ENCODE measurements at regions not wholly inside any gene's neighbourhood (a gene's known extent, or its start where the extent isn't known, plus 50 kb on each side); places are given as distances from the start of the nearest gene placed in this dataset.

DNA sequence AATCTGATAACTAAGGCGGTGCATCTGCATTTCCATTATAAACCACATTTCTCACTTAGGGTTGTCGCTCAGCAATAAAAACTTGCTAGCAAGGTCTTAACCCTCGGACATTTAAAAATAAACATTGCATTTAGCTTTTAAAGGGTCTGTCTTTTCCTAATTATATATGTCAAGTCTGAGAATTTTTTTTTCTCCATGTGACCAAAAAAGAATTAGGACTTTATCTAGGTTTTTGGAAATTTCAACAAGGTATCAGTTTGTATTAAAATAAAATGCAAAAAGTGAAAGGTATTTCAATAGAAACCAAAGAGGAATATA is 198.1 kb downstream of the FOXA2 start:
- no peak for DNase-seq (ENCODE audit: low spot score)
- no peaks in the 10 kb centered on the region for H3K27me3 ChIP-seq (ENCODE audit: control insufficient read depth in 4 of 4, insufficient read depth in 4 of 4, low read length in 3 of 4)
- no peak overlapping the region for H3K9ac ChIP-seq (ENCODE audit: low read depth in 1 of 2, low read length in 2 of 2)
- H3K27ac ChIP-seq (ENCODE audit: low read depth in 1 of 2, low read length in 2 of 2): no peak overlapping the region
- no peak overlapping the region for H3K4me3 ChIP-seq (ENCODE audit: low read depth in 1 of 3, low read length in 3 of 3)
- no peaks in the 10 kb centered on the region for H3K36me3 ChIP-seq (ENCODE audit: control insufficient read depth in 4 of 4, insufficient read depth in 3 of 4, low read depth in 1 of 4, low read length in 3 of 4)
- TF ChIP-seq, protein P1, sequence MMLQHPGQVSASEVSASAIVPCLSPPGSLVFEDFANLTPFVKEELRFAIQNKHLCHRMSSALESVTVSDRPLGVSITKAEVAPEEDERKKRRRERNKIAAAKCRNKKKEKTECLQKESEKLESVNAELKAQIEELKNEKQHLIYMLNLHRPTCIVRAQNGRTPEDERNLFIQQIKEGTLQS (IDR thresholded peaks at IDR 0.05): no peak
- TF ChIP-seq TAF1 (conservative IDR thresholded peaks at IDR 0.05): no peak
- no peak for TF ChIP-seq YY1 (IDR thresholded peaks at IDR 0.05)
- no peak for TF ChIP-seq HNF4A (conservative IDR thresholded peaks at IDR 0.05)
- TF ChIP-seq FOXA2 (IDR thresholded peaks at IDR 0.05): no peak
- no peak for TF ChIP-seq GABPA (IDR thresholded peaks at IDR 0.05 in 1 of 2, conservative IDR thresholded peaks at IDR 0.05 in 1 of 2)
- TF ChIP-seq RXRA (IDR thresholded peaks at IDR 0.05): no peak
- TF ChIP-seq SP1 (IDR thresholded peaks at IDR 0.05): no peak
- TF ChIP-seq EGR1 (IDR thresholded peaks at IDR 0.05; ENCODE audit: low read depth in 2 of 2): no peak
- TF ChIP-seq, protein P2, sequence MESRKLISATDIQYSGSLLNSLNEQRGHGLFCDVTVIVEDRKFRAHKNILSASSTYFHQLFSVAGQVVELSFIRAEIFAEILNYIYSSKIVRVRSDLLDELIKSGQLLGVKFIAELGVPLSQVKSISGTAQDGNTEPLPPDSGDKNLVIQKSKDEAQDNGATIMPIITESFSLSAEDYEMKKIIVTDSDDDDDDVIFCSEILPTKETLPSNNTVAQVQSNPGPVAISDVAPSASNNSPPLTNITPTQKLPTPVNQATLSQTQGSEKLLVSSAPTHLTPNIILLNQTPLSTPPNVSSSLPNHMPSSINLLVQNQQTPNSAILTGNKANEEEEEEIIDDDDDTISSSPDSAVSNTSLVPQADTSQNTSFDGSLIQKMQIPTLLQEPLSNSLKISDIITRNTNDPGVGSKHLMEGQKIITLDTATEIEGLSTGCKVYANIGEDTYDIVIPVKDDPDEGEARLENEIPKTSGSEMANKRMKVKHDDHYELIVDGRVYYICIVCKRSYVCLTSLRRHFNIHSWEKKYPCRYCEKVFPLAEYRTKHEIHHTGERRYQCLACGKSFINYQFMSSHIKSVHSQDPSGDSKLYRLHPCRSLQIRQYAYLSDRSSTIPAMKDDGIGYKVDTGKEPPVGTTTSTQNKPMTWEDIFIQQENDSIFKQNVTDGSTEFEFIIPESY (IDR thresholded peaks at IDR 0.05): no peak
- TF ChIP-seq, protein P3, sequence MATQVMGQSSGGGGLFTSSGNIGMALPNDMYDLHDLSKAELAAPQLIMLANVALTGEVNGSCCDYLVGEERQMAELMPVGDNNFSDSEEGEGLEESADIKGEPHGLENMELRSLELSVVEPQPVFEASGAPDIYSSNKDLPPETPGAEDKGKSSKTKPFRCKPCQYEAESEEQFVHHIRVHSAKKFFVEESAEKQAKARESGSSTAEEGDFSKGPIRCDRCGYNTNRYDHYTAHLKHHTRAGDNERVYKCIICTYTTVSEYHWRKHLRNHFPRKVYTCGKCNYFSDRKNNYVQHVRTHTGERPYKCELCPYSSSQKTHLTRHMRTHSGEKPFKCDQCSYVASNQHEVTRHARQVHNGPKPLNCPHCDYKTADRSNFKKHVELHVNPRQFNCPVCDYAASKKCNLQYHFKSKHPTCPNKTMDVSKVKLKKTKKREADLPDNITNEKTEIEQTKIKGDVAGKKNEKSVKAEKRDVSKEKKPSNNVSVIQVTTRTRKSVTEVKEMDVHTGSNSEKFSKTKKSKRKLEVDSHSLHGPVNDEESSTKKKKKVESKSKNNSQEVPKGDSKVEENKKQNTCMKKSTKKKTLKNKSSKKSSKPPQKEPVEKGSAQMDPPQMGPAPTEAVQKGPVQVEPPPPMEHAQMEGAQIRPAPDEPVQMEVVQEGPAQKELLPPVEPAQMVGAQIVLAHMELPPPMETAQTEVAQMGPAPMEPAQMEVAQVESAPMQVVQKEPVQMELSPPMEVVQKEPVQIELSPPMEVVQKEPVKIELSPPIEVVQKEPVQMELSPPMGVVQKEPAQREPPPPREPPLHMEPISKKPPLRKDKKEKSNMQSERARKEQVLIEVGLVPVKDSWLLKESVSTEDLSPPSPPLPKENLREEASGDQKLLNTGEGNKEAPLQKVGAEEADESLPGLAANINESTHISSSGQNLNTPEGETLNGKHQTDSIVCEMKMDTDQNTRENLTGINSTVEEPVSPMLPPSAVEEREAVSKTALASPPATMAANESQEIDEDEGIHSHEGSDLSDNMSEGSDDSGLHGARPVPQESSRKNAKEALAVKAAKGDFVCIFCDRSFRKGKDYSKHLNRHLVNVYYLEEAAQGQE (IDR thresholded peaks at IDR 0.05): no peak
- TF ChIP-seq HNF4G (IDR thresholded peaks at IDR 0.05): no peak
- TF ChIP-seq, protein P4, sequence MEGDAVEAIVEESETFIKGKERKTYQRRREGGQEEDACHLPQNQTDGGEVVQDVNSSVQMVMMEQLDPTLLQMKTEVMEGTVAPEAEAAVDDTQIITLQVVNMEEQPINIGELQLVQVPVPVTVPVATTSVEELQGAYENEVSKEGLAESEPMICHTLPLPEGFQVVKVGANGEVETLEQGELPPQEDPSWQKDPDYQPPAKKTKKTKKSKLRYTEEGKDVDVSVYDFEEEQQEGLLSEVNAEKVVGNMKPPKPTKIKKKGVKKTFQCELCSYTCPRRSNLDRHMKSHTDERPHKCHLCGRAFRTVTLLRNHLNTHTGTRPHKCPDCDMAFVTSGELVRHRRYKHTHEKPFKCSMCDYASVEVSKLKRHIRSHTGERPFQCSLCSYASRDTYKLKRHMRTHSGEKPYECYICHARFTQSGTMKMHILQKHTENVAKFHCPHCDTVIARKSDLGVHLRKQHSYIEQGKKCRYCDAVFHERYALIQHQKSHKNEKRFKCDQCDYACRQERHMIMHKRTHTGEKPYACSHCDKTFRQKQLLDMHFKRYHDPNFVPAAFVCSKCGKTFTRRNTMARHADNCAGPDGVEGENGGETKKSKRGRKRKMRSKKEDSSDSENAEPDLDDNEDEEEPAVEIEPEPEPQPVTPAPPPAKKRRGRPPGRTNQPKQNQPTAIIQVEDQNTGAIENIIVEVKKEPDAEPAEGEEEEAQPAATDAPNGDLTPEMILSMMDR (IDR thresholded peaks at IDR 0.05; ENCODE audit: low read depth, low read length, missing input control): no peak
- TF ChIP-seq FOXA1 (IDR thresholded peaks at IDR 0.05): no peak
- 48% methylated on average over 3 of the region's 3 CpGs for WGBS
- H3K4me1 ChIP-seq (ENCODE audit: control insufficient read depth in 4 of 4, insufficient read depth in 4 of 4, low read length in 3 of 4): peaks cover 0 to 3% (median 0%) of the 10 kb centered on the region in 4 donors
- no peaks in the 10 kb centered on the region for H3K9me3 ChIP-seq (ENCODE audit: control insufficient read depth in 4 of 4, low read length in 3 of 4)

DNA sequence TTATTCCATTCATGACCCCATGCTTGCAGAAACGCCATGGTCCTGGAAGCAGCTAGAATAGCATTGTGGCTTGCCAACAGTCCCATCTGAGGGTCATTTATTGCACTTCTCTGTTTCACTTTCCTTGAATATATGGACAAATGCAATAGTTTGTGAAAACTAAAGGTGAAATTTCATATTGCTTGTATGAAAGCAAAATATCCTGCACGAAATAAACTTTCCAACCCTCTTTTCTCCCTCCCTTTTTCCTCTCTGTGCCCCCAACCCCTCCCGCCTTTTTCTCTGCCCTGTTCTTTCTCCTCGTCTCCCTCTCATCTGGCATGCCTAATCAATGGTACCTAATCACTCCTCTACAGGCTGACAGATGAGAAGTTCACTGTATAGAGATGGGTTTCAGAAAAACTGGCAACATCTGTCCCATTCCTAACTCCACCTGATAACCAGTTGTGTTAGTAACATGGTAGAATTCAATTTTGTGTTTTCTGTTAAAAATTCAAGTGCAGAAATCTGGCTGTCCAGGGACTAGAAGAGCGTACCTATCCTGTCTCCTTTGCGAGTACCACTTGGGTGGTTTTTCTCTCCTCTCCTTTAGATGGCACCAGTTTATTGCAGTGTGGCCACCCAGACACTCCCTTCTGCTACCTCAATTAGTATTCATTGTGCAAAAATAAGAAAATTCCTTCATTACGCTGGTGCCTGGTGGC is 198.6 kb downstream of the FOXA2 start:
- H3K4me3 ChIP-seq (ENCODE audit: low read depth in 1 of 3, low read length in 3 of 3): no peak overlapping the region
- no peak overlapping the region for H3K27ac ChIP-seq (ENCODE audit: low read depth in 1 of 2, low read length in 2 of 2)
- H3K36me3 ChIP-seq (ENCODE audit: control insufficient read depth in 4 of 4, insufficient read depth in 3 of 4, low read depth in 1 of 4, low read length in 3 of 4): no peaks in the 10 kb centered on the region
- H3K4me1 ChIP-seq (ENCODE audit: control insufficient read depth in 4 of 4, insufficient read depth in 4 of 4, low read length in 3 of 4): peaks cover 0 to 3% (median 0%) of the 10 kb centered on the region in 4 donors
- no peaks in the 10 kb centered on the region for H3K27me3 ChIP-seq (ENCODE audit: control insufficient read depth in 4 of 4, insufficient read depth in 4 of 4, low read length in 3 of 4)
- WGBS: 52% methylated on average over 7 of the region's 7 CpGs
- H3K9me3 ChIP-seq (ENCODE audit: control insufficient read depth in 4 of 4, low read length in 3 of 4): no peaks in the 10 kb centered on the region
- H3K9ac ChIP-seq (ENCODE audit: low read depth in 1 of 2, low read length in 2 of 2): no peak overlapping the region
- DNase-seq (ENCODE audit: low spot score): no peak
- TF ChIP-seq, protein P4 (IDR thresholded peaks at IDR 0.05; ENCODE audit: low read depth, low read length, missing input control): peak; percentile 59
- TF ChIP-seq JUND (IDR thresholded peaks at IDR 0.05) (no peak), HNF4A (conservative IDR thresholded peaks at IDR 0.05) (no peak), RAD21 (IDR thresholded peaks at IDR 0.05) (peak; percentile 96 to 98), RXRA (IDR thresholded peaks at IDR 0.05) (peak in 1 of 2 donors; percentile 31), SP1 (IDR thresholded peaks at IDR 0.05) (no peak)
- TF ChIP-seq, protein P3 (IDR thresholded peaks at IDR 0.05): no peak

Data from liver (tissue), 8 donors.